ENCODE measurements at regions not wholly inside any gene's neighbourhood (a gene's known extent, or its start where the extent isn't known, plus 50 kb on each side); places are given as distances from the start of the nearest gene placed in this dataset.

- Histone ChIP-seq H3K27me3 (no peaks in the 10 kb centered on the region), H3K9ac (ENCODE audit: low read depth in 2 of 2, low read length in 2 of 2) (no peak overlapping the region), H3K4me1 (no peaks in the 10 kb centered on the region), H3K36me3 (no peaks in the 10 kb centered on the region), H3K9me3 (no peaks in the 10 kb centered on the region), H3K27ac (no peak overlapping the region), H3K4me3 (no peak overlapping the region)
- intact Hi-C loops (cut with DNase I): no loop called here
- TF ChIP-seq CTCF (IDR thresholded peaks at IDR 0.05): no peak
- DNase-seq: no peak
Observed at GRCh38 chr6:80436663-80437062, 330.2 kb downstream of the BCKDHB start.

- Histone ChIP-seq H3K27ac (no peak overlapping the region), H3K4me3 (no peak overlapping the region), H3K9ac (ENCODE audit: low read depth in 2 of 2, low read length in 2 of 2) (no peak overlapping the region), H3K4me1 (no peaks in the 10 kb centered on the region), H3K27me3 (no peaks in the 10 kb centered on the region), H3K9me3 (no peaks in the 10 kb centered on the region), H3K36me3 (no peaks in the 10 kb centered on the region)
- no peak for TF ChIP-seq CTCF (IDR thresholded peaks at IDR 0.05)
- intact Hi-C loops (cut with DNase I): no loop called here
- DNase-seq: no peak
Observed at GRCh38 chr6:80435457-80435856, 329.0 kb downstream of the BCKDHB start.

GRCh38 chr6:80434691-80435350 lies 328.4 kb downstream of the BCKDHB start:
- DNase-seq: no peak
- no peak overlapping the region for H3K9ac ChIP-seq (ENCODE audit: low read depth in 2 of 2, low read length in 2 of 2)
- no peaks in the 10 kb centered on the region for H3K4me1 ChIP-seq
- no peaks in the 10 kb centered on the region for H3K9me3 ChIP-seq
- no peaks in the 10 kb centered on the region for H3K27me3 ChIP-seq
- H3K36me3 ChIP-seq: no peaks in the 10 kb centered on the region
- no peak for TF ChIP-seq CTCF (IDR thresholded peaks at IDR 0.05)
- no peak overlapping the region for H3K27ac ChIP-seq
- intact Hi-C loops (cut with DNase I): no loop called here
- H3K4me3 ChIP-seq: no peak overlapping the region

GRCh38 chr6:80433673-80434025 lies 327.2 kb downstream of the BCKDHB start:
- no peaks in the 10 kb centered on the region for H3K4me1 ChIP-seq
- H3K9ac ChIP-seq (ENCODE audit: low read depth in 2 of 2, low read length in 2 of 2): no peak overlapping the region
- no peak overlapping the region for H3K4me3 ChIP-seq
- no peaks in the 10 kb centered on the region for H3K9me3 ChIP-seq
- DNase-seq: no peak
- no peaks in the 10 kb centered on the region for H3K36me3 ChIP-seq
- no peak for TF ChIP-seq CTCF (IDR thresholded peaks at IDR 0.05)
- H3K27ac ChIP-seq: no peak overlapping the region
- intact Hi-C loops (cut with DNase I): no loop called here
- no peaks in the 10 kb centered on the region for H3K27me3 ChIP-seq

- no peak overlapping the region for H3K9ac ChIP-seq (ENCODE audit: low read depth in 2 of 2, low read length in 2 of 2)
- no peaks in the 10 kb centered on the region for H3K27me3 ChIP-seq
- H3K4me3 ChIP-seq: no peak overlapping the region
- no peak overlapping the region for H3K27ac ChIP-seq
- TF ChIP-seq CTCF (IDR thresholded peaks at IDR 0.05): no peak
- H3K9me3 ChIP-seq: no peaks in the 10 kb centered on the region
- no peaks in the 10 kb centered on the region for H3K36me3 ChIP-seq
- H3K4me1 ChIP-seq: no peaks in the 10 kb centered on the region
- DNase-seq: no peak
- intact Hi-C loops (cut with DNase I): no loop called here
Observed at GRCh38 chr6:80433010-80433672, 326.7 kb downstream of the BCKDHB start.
